Aorta (tissue), 5 donors: ENCODE measurements at regions not wholly inside any gene's neighbourhood (a gene's known extent, or its start where the extent isn't known, plus 50 kb on each side); places are given as distances from the start of the nearest gene placed in this dataset.

Source experiments
- ATAC-seq: fragments of 200-7000 bp; cut with Tn5 transposase; one replicate; pipeline ENCODE4 v1.9.1; 2022; ENCODE audit warnings: moderate library complexity; ENCODE audit not compliant: low FRiP score
- DNase-seq, 2 donors: peaks; one replicate each; pipeline ENCODE4 v3.0.0-alpha.2; 2020
- H3K27ac ChIP-seq, 2 donors: one replicate each; pipeline ENCODE4 v1.5.1; 2013; ENCODE audit warnings: low read length in 2 of 2, mild to moderate bottlenecking in 2 of 2, moderate library complexity in 2 of 2, control low read depth in 1 of 2, inconsistent platforms in 1 of 2, low read depth in 1 of 2
- H3K27me3 ChIP-seq, 2 donors: one replicate each; pipeline ENCODE4 v1.6.1; 2013; ENCODE audit warnings: control low read depth in 1 of 2, low read length in 1 of 2, mild to moderate bottlenecking in 1 of 2, moderate library complexity in 1 of 2; ENCODE audit not compliant: insufficient read depth in 2 of 2, control insufficient read depth in 1 of 2
- H3K36me3 ChIP-seq, 2 donors: one replicate each; pipeline ENCODE4 v1.6.1; 2013; ENCODE audit warnings: control low read depth in 1 of 2, low read length in 1 of 2, mild to moderate bottlenecking in 1 of 2; ENCODE audit not compliant: insufficient read depth in 2 of 2, control insufficient read depth in 1 of 2
- H3K4me1 ChIP-seq, 2 donors: one replicate each; pipeline ENCODE4 v1.6.1; 2013; ENCODE audit warnings: low read length in 2 of 2, control low read depth in 1 of 2, mild to moderate bottlenecking in 1 of 2, moderate library complexity in 1 of 2; ENCODE audit not compliant: insufficient read depth in 2 of 2, control insufficient read depth in 1 of 2
- H3K4me3 ChIP-seq, 2 donors: one replicate each; pipeline ENCODE4 v1.5.1; 2013; ENCODE audit warnings: low read length in 2 of 2, control low read depth in 1 of 2, mild to moderate bottlenecking in 1 of 2
- H3K9me3 ChIP-seq: one replicate; pipeline ENCODE4 v1.6.1; 2013; ENCODE audit warnings: mild to moderate bottlenecking, low read length; ENCODE audit not compliant: control insufficient read depth
- WGBS, 2 donors: extraction: QIAGEN DNeasy Blood & Tissue Kit; methylation state at CpG; one replicate each; pipeline ENCODE4 v1.1.7; 2013; 5-methylcytosine and 5-hydroxymethylcytosine counted together
- intact Hi-C, 2 donors: fragments of 100-400 bp; cut with DNase I; formaldehyde crosslinking; loops; one replicate each; pipeline versions ENCODE4 v1.14.2 to v1.15.0; 2022
- donor health status: healthy with polysubstance abuse.
- donor health status: Bipolar disorder and iron deficiency.
- donor health status: DM: no; HTN: no; CAD: no.
- donor health status: DM: no; HTN: no; CAD: no.
- donor health status: DM: yes; HTN: yes; CAD: no.

DNA sequence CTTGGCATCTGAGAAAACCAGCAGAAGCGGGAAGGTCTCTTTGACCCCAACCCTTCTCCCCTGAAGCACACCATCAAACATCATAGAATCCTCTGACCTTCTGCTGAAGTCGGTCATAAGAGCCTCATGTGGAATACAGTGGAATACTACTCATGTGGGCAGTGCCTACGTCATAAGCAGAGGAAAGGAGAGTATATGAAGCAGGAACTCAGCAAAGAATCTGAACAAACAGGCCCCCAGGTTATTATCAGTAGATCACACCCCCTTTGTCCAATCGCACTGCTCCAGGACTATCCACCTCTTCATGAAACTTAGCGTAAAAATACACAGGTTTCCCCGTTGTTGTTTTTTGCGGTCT, 394.1 kb upstream of the PROK2 start:
- Histone ChIP-seq H3K4me3 (no peak overlapping the region), H3K27me3 (no peaks in the 10 kb centered on the region), H3K4me1 (peaks cover 0 to 2% of the 10 kb centered on the region in 2 donors), H3K36me3 (no peaks in the 10 kb centered on the region), H3K27ac (no peak overlapping the region), H3K9me3 (no peaks in the 10 kb centered on the region)
- DNase-seq, result no peak
- 93 to 95% methylated on average over 7 of the region's 7 CpGs for WGBS, 2 donors
- no peak for ATAC-seq
- intact Hi-C loops, result loop anchor here in 1 of 2 donors (10.0 kb wide), 1 partner anchor 66 kb away; no protein-coding TSS in a partner anchor

DNA sequence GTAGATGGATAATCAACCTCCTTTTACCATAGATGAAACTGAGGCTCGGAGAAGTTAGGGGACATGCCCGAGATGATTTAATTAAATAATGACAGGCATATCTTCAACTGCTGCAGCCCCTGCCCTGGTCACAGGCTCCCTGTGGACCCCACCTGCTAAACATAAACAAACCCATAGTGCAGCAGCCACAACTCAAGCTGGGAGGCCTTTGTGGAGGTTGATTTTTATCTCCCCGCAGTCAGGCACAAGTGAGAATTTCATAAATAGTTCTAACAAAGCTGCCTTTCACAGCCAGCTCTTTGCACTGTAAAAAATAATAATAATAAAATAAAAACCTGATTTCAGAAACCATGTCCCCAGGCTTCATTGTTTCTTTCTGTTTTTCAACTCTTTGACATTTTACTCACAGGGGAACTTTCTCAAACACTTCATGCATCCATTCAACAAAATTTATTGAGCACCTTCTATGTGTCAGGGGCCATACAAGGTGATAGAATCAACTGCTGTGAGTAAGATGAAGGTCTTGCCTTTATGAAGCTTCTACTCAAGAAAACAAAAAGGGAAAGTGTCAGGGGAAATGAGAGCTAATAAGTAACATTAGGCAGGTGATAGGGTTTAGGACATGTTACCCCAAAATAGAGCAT, 393.6 kb upstream of the PROK2 start:
- no peak overlapping the region for H3K4me3 ChIP-seq
- intact Hi-C loops, result loop anchor here in 1 of 2 donors (10.0 kb wide), 1 partner anchor 66 kb away; no protein-coding TSS in a partner anchor
- H3K27ac ChIP-seq, result no peak overlapping the region
- no peaks in the 10 kb centered on the region for H3K27me3 ChIP-seq
- ATAC-seq, result no peak
- peaks cover 0 to 6% of the 10 kb centered on the region in 2 donors for H3K4me1 ChIP-seq
- H3K9me3 ChIP-seq, result no peaks in the 10 kb centered on the region
- 90 to 95% methylated on average over 3 of the region's 3 CpGs for WGBS, 2 donors
- DNase-seq, result no peak
- no peaks in the 10 kb centered on the region for H3K36me3 ChIP-seq

DNA sequence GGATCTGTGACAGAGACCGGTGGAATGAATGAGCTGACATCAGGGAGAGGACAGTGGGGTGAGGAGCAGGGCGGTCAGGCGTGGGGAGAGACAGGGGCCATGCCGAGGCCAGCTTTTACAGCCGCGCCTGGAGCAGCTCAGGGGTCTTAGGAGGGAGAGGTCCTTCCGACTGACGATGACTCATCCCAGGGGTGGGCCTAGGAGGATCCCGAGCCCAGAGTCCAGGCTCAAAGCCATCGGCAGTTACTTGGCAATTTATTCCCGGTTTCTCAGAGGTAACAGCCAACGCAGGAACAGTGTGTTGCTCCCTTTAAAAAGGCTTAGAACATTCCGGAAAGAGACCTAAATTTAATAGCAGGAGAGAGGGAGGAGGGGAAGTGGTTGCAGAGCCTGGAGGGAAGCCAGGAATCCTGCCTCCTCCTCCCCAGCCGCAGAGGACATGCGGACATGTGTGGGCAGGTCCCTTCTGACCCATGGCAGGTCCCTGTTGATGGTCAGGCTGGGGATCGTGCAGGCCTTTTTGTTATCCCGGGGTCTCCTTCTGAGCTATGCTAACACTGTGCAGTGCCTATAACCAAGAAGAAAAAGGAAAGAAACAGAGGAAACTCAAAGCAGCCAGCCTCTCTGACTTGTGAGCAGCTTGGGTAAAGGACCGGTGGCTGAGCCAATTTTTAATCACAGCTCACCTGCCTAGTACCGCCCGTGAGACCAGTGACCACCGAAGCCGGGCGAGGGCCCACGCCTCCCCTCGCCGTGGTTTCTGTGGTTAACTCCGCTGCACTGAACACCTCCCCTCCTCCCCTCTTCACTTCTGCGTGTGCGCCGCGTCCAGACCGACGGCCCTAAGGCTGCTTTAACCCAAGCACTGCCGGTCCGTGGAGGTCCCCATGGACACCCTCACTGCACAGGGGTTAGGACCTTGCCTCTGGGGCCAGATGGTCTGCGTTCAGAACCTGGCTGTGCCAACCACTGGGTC, 392.4 kb upstream of the PROK2 start:
- peak; percentile 82 to 84 for DNase-seq
- intact Hi-C loops, result loop anchor here in 1 of 2 donors (2.0 to 10.0 kb wide), 2 partner anchors 49 to 67 kb away; no protein-coding TSS in a partner anchor
- Histone ChIP-seq H3K27ac (no peak overlapping the region), H3K4me1 (peaks cover 3 to 16% of the 10 kb centered on the region in 2 donors), H3K4me3 (no peak overlapping the region), H3K36me3 (no peaks in the 10 kb centered on the region), H3K9me3 (no peaks in the 10 kb centered on the region), H3K27me3 (no peaks in the 10 kb centered on the region)
- peak; percentile 51 for ATAC-seq
- 12 to 15% methylated on average over 36 of the region's 36 CpGs for WGBS, 2 donors

DNA sequence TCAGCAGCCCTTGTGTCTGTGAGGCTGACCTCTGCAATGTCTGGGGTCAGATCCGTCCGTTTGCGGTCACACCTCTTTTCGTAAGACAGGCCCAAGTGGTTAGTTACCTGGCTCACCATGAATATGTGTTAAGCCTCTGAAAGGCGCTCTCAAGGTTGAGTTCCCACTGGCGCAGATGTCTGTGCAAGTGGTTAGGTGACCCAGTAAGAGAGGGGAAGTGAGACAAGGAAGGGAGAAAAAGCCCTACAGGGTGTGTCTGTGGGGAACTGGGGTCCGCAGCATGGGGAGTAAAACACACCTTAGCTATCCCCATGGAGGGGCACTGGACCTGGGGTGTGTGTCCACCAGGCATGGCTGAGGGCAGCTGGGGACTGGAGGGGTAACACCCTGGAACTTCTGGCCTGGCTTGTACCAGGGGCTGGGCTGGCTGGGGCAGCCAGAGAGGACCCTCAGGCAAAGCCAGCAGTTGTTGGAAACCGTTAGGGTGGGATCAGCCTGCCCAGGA, 391.6 kb upstream of the PROK2 start:
- intact Hi-C loops, result loop anchor here in 1 of 2 donors (2.0 to 10.0 kb wide), 2 partner anchors 48 to 68 kb away; no protein-coding TSS in a partner anchor

DNA sequence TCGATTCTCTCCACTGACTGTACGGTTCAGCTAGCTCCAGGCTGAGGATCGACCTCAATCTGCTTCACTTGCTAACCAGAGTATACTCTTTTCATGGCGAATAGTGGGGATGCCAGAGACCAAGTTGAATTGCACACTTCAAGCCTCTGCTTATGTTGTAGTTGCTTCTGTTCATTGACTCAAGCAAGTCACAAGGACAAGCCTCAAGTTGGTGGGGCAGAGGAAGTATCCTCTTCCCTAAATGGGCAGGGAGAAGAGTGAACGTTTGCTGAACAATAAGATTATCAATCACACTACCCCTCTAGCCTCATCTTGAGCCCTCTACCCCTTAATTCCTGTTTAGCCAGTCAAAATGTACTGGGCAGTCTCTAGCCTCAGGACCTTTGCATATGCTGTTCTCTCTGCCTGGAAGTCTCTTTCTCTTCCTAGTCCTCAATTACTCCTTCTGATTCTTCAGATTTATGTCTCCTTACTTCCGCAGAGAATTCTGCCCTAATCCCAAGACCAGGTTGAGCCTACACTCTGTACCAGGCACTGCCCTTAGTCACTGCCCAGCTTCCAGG, 390.4 kb upstream of the PROK2 start:
- intact Hi-C loops, result loop anchor here in 1 of 2 donors (10.0 kb wide), 1 partner anchor 69 kb away; no protein-coding TSS in a partner anchor
- Histone ChIP-seq H3K36me3 (no peaks in the 10 kb centered on the region), H3K27me3 (no peaks in the 10 kb centered on the region), H3K4me3 (no peak overlapping the region), H3K27ac (no peak overlapping the region), H3K9me3 (no peaks in the 10 kb centered on the region), H3K4me1 (peaks cover 8 to 19% of the 10 kb centered on the region in 2 donors)
- 95% methylated on average over 6 of the region's 6 CpGs for WGBS, 2 donors
- DNase-seq, result no peak
- ATAC-seq, result no peak

More for the DNA sequence above, 391.6 kb upstream of the PROK2 start:
- H3K4me1 ChIP-seq, result peaks cover 5 to 19% of the 10 kb centered on the region in 2 donors
- no peak for ATAC-seq
- no peaks in the 10 kb centered on the region for H3K27me3 ChIP-seq
- no peaks in the 10 kb centered on the region for H3K9me3 ChIP-seq
- H3K27ac ChIP-seq, result no peak overlapping the region
- WGBS, 2 donors, result 93 to 96% methylated on average over 8 of the region's 8 CpGs
- no peak for DNase-seq
- H3K36me3 ChIP-seq, result no peaks in the 10 kb centered on the region
- H3K4me3 ChIP-seq, result no peak overlapping the region

DNA sequence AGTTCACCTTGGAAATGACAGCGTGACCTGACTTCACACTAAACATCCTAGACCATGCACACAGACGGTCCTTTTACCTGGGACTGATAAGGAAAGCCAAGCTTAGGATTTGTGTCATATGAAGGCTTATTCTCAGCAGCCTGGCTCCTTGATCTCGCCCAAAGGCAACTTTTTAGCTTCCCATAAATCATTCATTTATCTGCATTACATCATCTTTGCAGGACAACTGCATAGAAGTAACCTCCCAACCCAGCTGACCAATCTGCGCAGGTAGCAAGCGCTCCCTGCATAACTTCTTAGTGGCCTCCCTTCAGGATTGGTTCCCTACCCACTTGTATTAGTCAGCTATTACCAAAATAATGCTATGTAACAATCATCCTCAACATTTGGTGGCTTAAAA, 389.9 kb upstream of the PROK2 start:
- peaks cover 8 to 19% of the 10 kb centered on the region in 2 donors for H3K4me1 ChIP-seq

DNA sequence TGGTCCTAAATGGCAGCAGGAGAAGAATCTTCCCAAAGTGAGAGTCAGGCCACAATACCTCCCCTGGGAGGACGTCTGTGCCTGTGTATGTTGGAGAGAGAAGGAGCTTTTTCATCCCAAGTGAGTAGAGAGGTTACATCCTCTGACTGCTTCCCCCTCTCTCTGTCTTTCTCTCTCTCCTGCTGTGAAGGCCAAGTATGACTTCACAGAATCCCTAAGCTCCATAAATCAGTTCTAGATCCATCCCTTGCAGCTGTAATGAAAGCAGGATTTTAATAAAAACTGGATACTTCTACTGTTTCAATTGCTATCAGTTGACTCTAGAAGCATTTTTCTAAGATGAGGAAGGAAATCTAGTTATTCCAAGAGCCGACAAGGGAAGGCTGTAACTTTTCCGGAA, 389.1 kb upstream of the PROK2 start:
- Histone ChIP-seq H3K9me3 (no peaks in the 10 kb centered on the region), H3K4me1 (peaks cover 8 to 19% of the 10 kb centered on the region in 2 donors), H3K27ac (peak overlapping the region in 1 of 2 donors; percentile 2), H3K36me3 (no peaks in the 10 kb centered on the region), H3K4me3 (no peak overlapping the region), H3K27me3 (no peaks in the 10 kb centered on the region)
- intact Hi-C loops, result loop anchor here in 1 of 2 donors (10.0 kb wide), 1 partner anchor 71 kb away; no protein-coding TSS in a partner anchor
- DNase-seq (no peak), ATAC-seq (no peak)
- 12 to 22% methylated on average over 3 of the region's 3 CpGs for WGBS, 2 donors

More for the DNA sequence above, 389.9 kb upstream of the PROK2 start:
- ATAC-seq (no peak), DNase-seq (no peak)
- Histone ChIP-seq H3K27me3 (no peaks in the 10 kb centered on the region), H3K36me3 (no peaks in the 10 kb centered on the region), H3K9me3 (no peaks in the 10 kb centered on the region), H3K4me3 (no peak overlapping the region), H3K27ac (no peak overlapping the region)
- WGBS, 2 donors, result 84 to 93% methylated on average over 5 of the region's 5 CpGs
- intact Hi-C loops, result loop anchor here in 1 of 2 donors (10.0 kb wide), 1 partner anchor 70 kb away; no protein-coding TSS in a partner anchor

DNA sequence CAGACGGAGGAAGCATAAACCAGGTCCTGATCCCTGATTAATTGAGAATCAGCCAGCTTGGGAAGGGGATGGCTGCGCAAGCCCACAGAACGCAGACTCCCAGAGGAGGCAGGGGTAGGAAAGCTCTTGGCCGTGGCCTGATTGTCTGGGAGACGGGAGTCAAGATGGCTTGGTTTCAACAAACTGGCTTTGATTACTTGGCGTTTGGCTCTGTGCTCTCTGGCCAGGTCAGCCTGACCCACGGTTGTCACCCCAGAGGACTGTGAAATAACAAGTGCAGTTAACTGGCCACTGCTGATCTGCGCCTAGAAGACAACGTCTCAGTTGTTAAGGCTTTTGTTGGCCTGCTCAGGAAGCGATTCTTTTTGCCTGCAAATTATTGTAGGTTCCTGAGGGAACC, 387.0 kb upstream of the PROK2 start:
- H3K4me1 ChIP-seq, result peaks cover 8 to 19% of the 10 kb centered on the region in 2 donors
- 5 to 9% methylated on average over 10 of the region's 10 CpGs for WGBS, 2 donors
- no peaks in the 10 kb centered on the region for H3K36me3 ChIP-seq
- H3K9me3 ChIP-seq, result no peaks in the 10 kb centered on the region
- intact Hi-C loops, result loop anchor here in 1 of 2 donors (1.0 to 10.0 kb wide), 2 partner anchors 17 to 73 kb away; no protein-coding TSS in a partner anchor
- DNase-seq, result peak in 1 of 2 donors; percentile 65
- peak overlapping the region; percentile 10 to 99 for H3K27ac ChIP-seq
- ATAC-seq, result peak; percentile 79
- no peak overlapping the region for H3K4me3 ChIP-seq
- no peaks in the 10 kb centered on the region for H3K27me3 ChIP-seq
